SK-N-SH treated with all-trans-retinoic acid at 6 μM for 48 hours (cell line): ENCODE measurements at regions not wholly inside any gene's neighbourhood (a gene's known extent, or its start where the extent isn't known, plus 50 kb on each side); places are given as distances from the start of the nearest gene placed in this dataset.

ENCODE experiments used
- CSRNP3 ChIP-seq: fragments of 250-450 bp; sonication (Bioruptor Pico); IDR thresholded peaks from 2 replicates; pipeline ENCODE4 v1.5.1; 2021; ENCODE audit warnings: mild to moderate bottlenecking, moderate library complexity
- ISL1 ChIP-seq: fragments of 250-450 bp; sonication (Bioruptor Pico); IDR thresholded peaks from 2 replicates; pipeline ENCODE4 v2.1.2; 2022; ENCODE audit warnings: mild to moderate bottlenecking, moderate library complexity
- PATZ1 ChIP-seq: fragments of 250-450 bp; sonication (Bioruptor Pico); IDR thresholded peaks from 2 replicates; pipeline ENCODE4 v1.8.0; 2020; ENCODE audit warnings: mild to moderate bottlenecking, moderate library complexity, borderline replicate concordance
- ZFP3 ChIP-seq: fragments of 250-450 bp; sonication (Bioruptor Pico); IDR thresholded peaks from 2 replicates; pipeline ENCODE4 v1.5.0; 2020; ENCODE audit warnings: mild to moderate bottlenecking, moderate library complexity
- ZFP30 ChIP-seq: fragments of 450-650 bp; formaldehyde crosslinking; IDR thresholded peaks from 2 replicates; pipeline ENCODE4 v1.5.0; 2022; ENCODE audit warnings: mild to moderate bottlenecking, moderate library complexity
- ZNF565 ChIP-seq: fragments of 450-650 bp; formaldehyde crosslinking; conservative IDR thresholded peaks from 2 replicates; pipeline ENCODE4 v1.5.0; 2020; ENCODE audit warnings: low read depth, mild to moderate bottlenecking, moderate library complexity
- ZNF8 ChIP-seq: fragments of 450-650 bp; formaldehyde crosslinking; IDR thresholded peaks from 2 replicates; pipeline ENCODE4 v1.5.0; 2020; ENCODE audit warnings: mild to moderate bottlenecking, moderate library complexity

GRCh38 chr5:74404574-74405508 is 235.7 kb downstream of the ENC1 start:
- TF ChIP-seq ISL1 (CRISPR knock-in tag) (no peak), PATZ1 (CRISPR knock-in tag) (no peak), ZFP3 (CRISPR knock-in tag) (no peak), ZNF8 (CRISPR knock-in tag) (no peak), CSRNP3 (CRISPR knock-in tag) (no peak), ZFP30 (CRISPR knock-in tag) (no peak), ZNF565 (CRISPR knock-in tag) (no peak)
